Astrocyte (in vitro differentiated cells and primary cell): ENCODE measurements at regions not wholly inside any gene's neighbourhood (a gene's known extent, or its start where the extent isn't known, plus 50 kb on each side); places are given as distances from the start of the nearest gene placed in this dataset.

Source experiments
- DNase-seq: peaks from one replicate; pipeline ENCODE4 v3.0.0-alpha.2; 2010; ENCODE audit warnings: low read depth
- FAIRE-seq: peaks from 2 replicates; lab custom pipeline; 2011; peaks lifted over from hg19 to GRCh38; lab: Jason Lieb, UNC
- H2AFZ ChIP-seq: 2 replicates; pipeline ENCODE4 v1.6.0; 2012; ENCODE audit warnings: low read depth, low read length, inconsistent platforms
- H3K27ac ChIP-seq: 2 replicates; pipeline ENCODE4 v1.5.1; 2011; ENCODE audit warnings: low read depth, low read length, inconsistent platforms
- H3K27me3 ChIP-seq: 2 replicates; pipeline ENCODE4 v1.6.0; 2011; ENCODE audit warnings: low read length, inconsistent platforms; ENCODE audit not compliant: insufficient read depth
- H3K36me3 ChIP-seq: 2 replicates; pipeline ENCODE4 v1.5.1; 2011; ENCODE audit warnings: low read length, inconsistent platforms; ENCODE audit not compliant: insufficient read depth
- H3K4me1 ChIP-seq: 2 replicates; pipeline ENCODE4 v1.5.1; 2011; ENCODE audit warnings: low read length, inconsistent platforms; ENCODE audit not compliant: insufficient read depth
- H3K4me2 ChIP-seq: 2 replicates; pipeline ENCODE4 v1.6.0; 2012; ENCODE audit warnings: low read length, inconsistent platforms
- H3K4me3 ChIP-seq: 2 replicates; pipeline ENCODE4 v1.5.1; 2011; ENCODE audit warnings: low read depth, mild to moderate bottlenecking, low read length, inconsistent platforms; ENCODE audit not compliant: insufficient read depth
- H3K79me2 ChIP-seq: 2 replicates; pipeline ENCODE4 v1.6.0; 2012; ENCODE audit warnings: mild to moderate bottlenecking, low read length, inconsistent platforms; ENCODE audit not compliant: insufficient read depth
- H3K9ac ChIP-seq: 2 replicates; pipeline ENCODE4 v1.6.0; 2012; ENCODE audit warnings: mild to moderate bottlenecking, low read length, inconsistent platforms
- H3K9me3 ChIP-seq: 2 replicates; pipeline ENCODE4 v1.5.1; 2012; ENCODE audit warnings: low read depth, mild to moderate bottlenecking, low read length, inconsistent platforms; ENCODE audit not compliant: insufficient read depth
- H4K20me1 ChIP-seq: 2 replicates; pipeline ENCODE4 v1.6.0; 2012; ENCODE audit warnings: low read length, inconsistent platforms; ENCODE audit not compliant: insufficient read depth
- H3K27ac Mint-ChIP-seq: one replicate; pipeline ENCODE4 v1.8.0; 2021; ENCODE audit warnings: mild to moderate bottlenecking, mixed read lengths; ENCODE audit not compliant: unreplicated experiment
- H3K27me3 Mint-ChIP-seq: one replicate; pipeline ENCODE4 v1.8.0; 2021; ENCODE audit warnings: low read depth, mixed read lengths; ENCODE audit not compliant: unreplicated experiment
- H3K36me3 Mint-ChIP-seq: one replicate; pipeline ENCODE4 v1.8.0; 2021; ENCODE audit warnings: low read depth, mixed read lengths; ENCODE audit not compliant: unreplicated experiment
- H3K4me1 Mint-ChIP-seq: one replicate; pipeline ENCODE4 v1.8.0; 2021; ENCODE audit warnings: low read depth, mixed read lengths; ENCODE audit not compliant: unreplicated experiment
- H3K4me3 Mint-ChIP-seq: one replicate; pipeline ENCODE4 v1.8.0; 2021; ENCODE audit warnings: mild to moderate bottlenecking, moderate library complexity, mixed read lengths; ENCODE audit not compliant: unreplicated experiment
- H3K9me3 Mint-ChIP-seq: one replicate; pipeline ENCODE4 v1.8.0; 2021; ENCODE audit warnings: mild to moderate bottlenecking, mixed read lengths; ENCODE audit not compliant: unreplicated experiment
- EZH2 ChIP-seq: IDR thresholded peaks from 2 replicates; pipeline ENCODE4 v1.6.1; 2012; ENCODE audit warnings: mild to moderate bottlenecking, low read length, inconsistent platforms; ENCODE audit not compliant: insufficient read depth
- TF ChIP-seq, protein P1 (sequence below): IDR thresholded peaks from 2 replicates; pipeline ENCODE4 v1.5.1; 2011; ENCODE audit warnings: low read depth, mild to moderate bottlenecking, inconsistent platforms, low read length, moderate library complexity; ENCODE audit not compliant: insufficient read depth

DNA sequence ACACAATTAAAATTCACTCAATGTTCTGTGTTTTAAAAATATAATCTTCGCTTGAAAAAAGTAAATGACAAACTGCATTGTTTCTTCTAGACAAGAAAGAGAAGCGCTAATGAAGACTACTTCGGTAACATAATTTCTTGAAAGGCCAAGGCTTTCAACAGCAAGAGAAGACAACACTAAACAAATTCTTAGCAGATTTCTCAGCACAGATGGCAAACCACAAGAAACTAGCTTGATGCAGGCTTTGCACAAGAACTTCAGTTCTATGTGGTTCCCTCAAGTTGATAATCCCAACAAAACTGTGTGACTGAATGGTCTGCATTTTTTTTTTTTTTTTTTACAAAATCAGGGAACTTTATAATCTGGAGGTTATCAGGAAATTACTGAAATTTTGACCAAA, 447.4 kb upstream of the NRSN1 start:
- DNase-seq (no peak), FAIRE-seq (no peak)
- Histone ChIP-seq H3K27me3 (no peaks in the 10 kb centered on the region), H4K20me1 (no peaks in the 10 kb centered on the region), H3K36me3 (no peaks in the 10 kb centered on the region), H3K9me3 (no peaks in the 10 kb centered on the region), H3K27ac (no peak overlapping the region), H3K4me3 (no peak overlapping the region), H3K79me2 (no peaks in the 10 kb centered on the region), H3K9ac (no peak overlapping the region), H3K4me2 (no peak overlapping the region), H3K4me1 (no peaks in the 10 kb centered on the region), H2AFZ (no peak overlapping the region)
- Mint-ChIP-seq H3K4me3 (no peak overlapping the region), H3K27me3 (no peaks in the 10 kb centered on the region), H3K27ac (peak overlapping the region; percentile 14), H3K4me1 (peaks cover 4% of the 10 kb centered on the region), H3K9me3 (no peaks in the 10 kb centered on the region), H3K36me3 (no peaks in the 10 kb centered on the region)
- TF ChIP-seq, protein P1, sequence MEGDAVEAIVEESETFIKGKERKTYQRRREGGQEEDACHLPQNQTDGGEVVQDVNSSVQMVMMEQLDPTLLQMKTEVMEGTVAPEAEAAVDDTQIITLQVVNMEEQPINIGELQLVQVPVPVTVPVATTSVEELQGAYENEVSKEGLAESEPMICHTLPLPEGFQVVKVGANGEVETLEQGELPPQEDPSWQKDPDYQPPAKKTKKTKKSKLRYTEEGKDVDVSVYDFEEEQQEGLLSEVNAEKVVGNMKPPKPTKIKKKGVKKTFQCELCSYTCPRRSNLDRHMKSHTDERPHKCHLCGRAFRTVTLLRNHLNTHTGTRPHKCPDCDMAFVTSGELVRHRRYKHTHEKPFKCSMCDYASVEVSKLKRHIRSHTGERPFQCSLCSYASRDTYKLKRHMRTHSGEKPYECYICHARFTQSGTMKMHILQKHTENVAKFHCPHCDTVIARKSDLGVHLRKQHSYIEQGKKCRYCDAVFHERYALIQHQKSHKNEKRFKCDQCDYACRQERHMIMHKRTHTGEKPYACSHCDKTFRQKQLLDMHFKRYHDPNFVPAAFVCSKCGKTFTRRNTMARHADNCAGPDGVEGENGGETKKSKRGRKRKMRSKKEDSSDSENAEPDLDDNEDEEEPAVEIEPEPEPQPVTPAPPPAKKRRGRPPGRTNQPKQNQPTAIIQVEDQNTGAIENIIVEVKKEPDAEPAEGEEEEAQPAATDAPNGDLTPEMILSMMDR, result no peak
- no peak for TF ChIP-seq EZH2

DNA sequence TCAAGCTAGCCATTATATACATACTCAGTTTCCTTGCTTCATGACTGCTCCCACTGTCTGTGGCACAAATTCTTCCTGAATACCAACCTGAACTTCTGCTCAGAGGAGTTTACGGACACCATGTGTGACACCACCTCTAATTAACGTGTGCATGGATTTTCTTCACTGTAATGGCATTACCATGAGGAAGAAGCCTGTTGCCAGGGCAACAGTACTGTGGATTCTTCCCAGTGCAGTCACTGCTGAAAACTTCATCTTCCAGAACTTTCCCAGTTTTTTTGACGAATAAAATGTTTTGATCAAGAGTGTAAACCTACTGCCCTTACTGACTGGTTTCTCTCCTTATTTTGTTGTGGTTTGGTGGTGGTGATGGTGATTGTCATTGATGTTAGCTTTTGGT, 444.3 kb upstream of the NRSN1 start:
- no peaks in the 10 kb centered on the region for H4K20me1 ChIP-seq
- H3K4me2 ChIP-seq, result no peak overlapping the region
- Mint-ChIP-seq H3K9me3 (no peaks in the 10 kb centered on the region), H3K27me3 (no peaks in the 10 kb centered on the region), H3K36me3 (no peaks in the 10 kb centered on the region), H3K4me3 (no peak overlapping the region), H3K27ac (no peak overlapping the region), H3K4me1 (peaks cover 4% of the 10 kb centered on the region)
- H3K79me2 ChIP-seq, result no peaks in the 10 kb centered on the region
- FAIRE-seq, result no peak
- no peak overlapping the region for H3K4me3 ChIP-seq
- H3K9me3 ChIP-seq, result no peaks in the 10 kb centered on the region
- H3K27me3 ChIP-seq, result no peaks in the 10 kb centered on the region
- no peaks in the 10 kb centered on the region for H3K4me1 ChIP-seq
- H2AFZ ChIP-seq, result no peak overlapping the region
- H3K36me3 ChIP-seq, result no peaks in the 10 kb centered on the region
- H3K9ac ChIP-seq, result no peak overlapping the region
- H3K27ac ChIP-seq, result no peak overlapping the region
- no peak for DNase-seq
- no peak for TF ChIP-seq EZH2
- TF ChIP-seq, protein P1, result no peak

DNA sequence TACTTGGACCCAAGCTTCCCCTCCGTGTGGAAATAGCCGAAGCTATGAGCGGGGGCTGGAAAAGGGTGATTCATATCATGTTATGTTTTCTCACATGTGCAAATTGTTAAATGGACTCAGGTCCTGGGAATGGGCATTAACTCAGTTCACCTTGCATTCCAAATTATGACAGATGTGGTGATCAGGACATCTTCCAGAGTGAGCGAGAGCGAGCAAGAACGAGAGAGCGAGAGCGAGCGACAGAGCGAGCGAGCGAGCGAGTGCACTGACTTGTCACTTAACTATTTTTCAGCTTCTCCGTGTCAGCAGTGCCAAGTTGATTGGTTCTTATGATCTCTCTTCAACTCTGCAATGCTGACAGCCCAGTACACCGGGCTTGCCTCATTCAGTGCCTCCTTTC, 437.4 kb upstream of the NRSN1 start:
- H3K36me3 ChIP-seq, result no peaks in the 10 kb centered on the region
- no peak overlapping the region for H3K4me3 Mint-ChIP-seq
- no peaks in the 10 kb centered on the region for H4K20me1 ChIP-seq
- no peak overlapping the region for H3K4me2 ChIP-seq
- no peak for FAIRE-seq
- no peaks in the 10 kb centered on the region for H3K4me1 ChIP-seq
- no peak for TF ChIP-seq EZH2
- TF ChIP-seq, protein P1, result no peak
- no peaks in the 10 kb centered on the region for H3K9me3 ChIP-seq
- no peak overlapping the region for H3K4me3 ChIP-seq
- H3K27me3 Mint-ChIP-seq, result no peaks in the 10 kb centered on the region
- H3K27ac ChIP-seq, result no peak overlapping the region
- no peak overlapping the region for H3K9ac ChIP-seq
- no peaks in the 10 kb centered on the region for H3K27me3 ChIP-seq
- no peaks in the 10 kb centered on the region for H3K79me2 ChIP-seq
- no peak for DNase-seq
- H2AFZ ChIP-seq, result no peak overlapping the region
- H3K4me1 Mint-ChIP-seq, result no peaks in the 10 kb centered on the region
- H3K9me3 Mint-ChIP-seq, result peaks cover 4% of the 10 kb centered on the region
- H3K27ac Mint-ChIP-seq, result no peak overlapping the region
- H3K36me3 Mint-ChIP-seq, result no peaks in the 10 kb centered on the region
